Frontal cortex (tissue), 3 donors: ENCODE measurements at regions not wholly inside any gene's neighbourhood (a gene's known extent, or its start where the extent isn't known, plus 50 kb on each side); places are given as distances from the start of the nearest gene placed in this dataset.

ENCODE experiments used
- DNase-seq, 2 donors: peaks; one replicate each; pipeline ENCODE4 v3.0.0; 2012; ENCODE audit warnings: low spot score in 2 of 2
- FAIRE-seq: peaks from 2 replicates; lab custom pipeline; 2012; peaks lifted over from hg19 to GRCh38; lab: Jason Lieb, UNC
- donor health status: control.
- donor health status: control.
- donor health status: control.

DNA sequence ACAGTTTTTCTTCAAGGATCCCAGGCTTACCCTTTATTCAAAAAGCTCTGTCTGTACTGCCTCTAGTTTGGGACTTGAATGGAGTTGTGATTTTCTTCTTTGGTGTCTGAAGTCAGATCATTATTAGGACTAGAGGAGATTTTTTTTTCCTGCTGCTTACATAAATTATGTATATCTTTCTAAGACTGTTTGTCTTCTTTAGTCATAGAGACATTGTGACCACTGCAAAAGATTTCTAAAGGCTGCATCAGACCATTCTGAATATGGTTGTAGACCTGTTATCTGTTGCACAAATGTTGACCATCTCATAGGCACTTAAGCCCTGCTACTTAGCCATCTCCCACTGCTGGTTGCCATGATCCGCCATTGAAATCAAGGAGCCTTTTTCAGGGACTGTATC lies 238.5 kb upstream of the SMARCA2 start:
- DNase-seq (no peak), FAIRE-seq (no peak)

GRCh38 chr9:1791191-1791590 lies 224.0 kb upstream of the SMARCA2 start:
- no peak for FAIRE-seq
- no peak for DNase-seq

DNA sequence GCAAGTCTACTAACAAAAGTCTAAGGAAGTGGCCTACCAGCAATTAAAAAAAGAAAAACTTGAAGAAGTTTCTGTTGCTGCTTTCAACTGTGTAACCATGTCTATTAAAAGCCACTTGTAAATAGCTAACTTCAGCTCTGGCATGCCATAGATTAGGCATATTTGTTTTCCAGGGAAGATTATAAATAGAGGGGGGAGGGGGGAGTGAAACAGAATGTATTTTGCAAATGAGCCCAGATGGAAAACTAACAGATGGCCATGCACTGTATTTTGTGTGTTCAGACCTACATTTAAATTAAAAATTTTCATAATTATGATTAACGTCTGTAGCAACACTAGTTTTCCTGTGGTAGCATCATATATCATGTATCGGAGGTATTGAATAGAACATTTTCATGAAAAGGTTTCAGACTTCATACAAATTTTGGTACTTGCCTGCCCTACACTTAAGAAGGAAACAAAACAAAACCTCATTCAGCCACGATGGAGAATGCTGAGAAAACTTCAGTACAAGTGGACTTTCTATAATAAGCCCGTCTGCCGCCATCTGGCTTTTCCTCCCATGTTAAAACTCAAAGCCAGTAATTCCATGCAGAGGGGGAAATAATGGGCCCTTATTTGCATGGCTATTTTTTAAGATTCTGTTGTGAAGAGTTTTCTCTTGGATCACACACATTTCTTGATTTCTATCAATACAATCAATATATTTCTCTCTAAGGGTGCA lies 220.4 kb upstream of the SMARCA2 start:
- no peak for FAIRE-seq
- no peak for DNase-seq

DNA sequence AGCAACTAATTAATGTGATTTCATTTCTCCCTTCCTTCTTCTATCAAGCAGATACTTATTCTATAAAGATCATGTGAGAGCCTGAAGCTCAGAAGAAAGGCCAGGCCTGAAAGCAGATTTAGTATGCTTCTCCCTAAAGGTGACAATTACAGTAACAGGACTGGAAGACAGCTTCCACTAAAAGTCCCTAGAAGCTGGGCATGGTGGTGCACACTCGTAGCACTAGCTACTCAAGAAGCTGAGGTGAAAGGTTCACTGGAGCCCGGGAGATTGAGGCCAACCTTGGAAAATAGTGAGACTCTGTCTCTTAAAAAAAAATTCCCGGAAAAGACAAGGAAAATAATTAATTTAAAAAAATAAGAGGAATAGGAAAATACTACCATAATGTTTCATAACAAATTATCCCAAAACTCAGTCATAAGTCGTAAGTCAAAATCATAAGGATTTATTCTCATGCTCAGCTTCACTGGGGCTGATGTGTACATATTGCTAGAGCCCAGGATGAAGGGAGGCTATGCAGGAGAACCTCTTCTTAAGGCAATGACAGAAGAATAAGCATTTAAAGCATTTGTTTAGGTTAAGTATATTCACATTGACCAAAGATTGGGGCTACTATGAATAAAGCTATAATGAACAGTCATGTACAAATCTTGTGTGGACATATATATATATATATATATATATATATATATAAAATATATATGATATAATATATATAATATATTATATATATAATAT lies 210.8 kb upstream of the SMARCA2 start:
- no peak for DNase-seq
- no peak for FAIRE-seq

DNA sequence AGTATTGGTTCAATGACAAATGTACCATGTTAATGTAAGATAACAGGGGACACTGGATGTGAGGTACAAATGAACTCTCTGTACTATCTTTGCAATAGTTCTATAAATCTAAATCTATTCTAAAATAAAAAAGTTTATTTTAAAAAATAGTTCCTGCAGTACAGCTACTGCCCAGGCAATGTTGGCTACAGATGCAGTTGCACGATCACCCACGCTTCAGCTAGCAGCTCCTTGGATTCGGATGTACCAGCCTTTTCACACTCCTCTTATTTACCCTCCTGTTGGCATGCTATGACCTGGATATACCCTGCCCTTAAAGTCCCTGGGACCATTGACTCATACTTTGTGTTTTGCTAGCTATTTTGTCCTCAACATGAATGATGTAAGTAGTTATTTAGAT lies 185.4 kb upstream of the SMARCA2 start:
- no peak for DNase-seq
- no peak for FAIRE-seq

- DNase-seq (no peak), FAIRE-seq (no peak)
Measured at GRCh38 chr9:1832960-1833359, 182.2 kb upstream of the SMARCA2 start.

GRCh38 chr9:1837453-1838084 lies 177.6 kb upstream of the SMARCA2 start:
- FAIRE-seq (no peak), DNase-seq (no peak)

GRCh38 chr9:1839909-1840308 lies 175.2 kb upstream of the SMARCA2 start:
- DNase-seq = no peak
- FAIRE-seq = no peak

DNA sequence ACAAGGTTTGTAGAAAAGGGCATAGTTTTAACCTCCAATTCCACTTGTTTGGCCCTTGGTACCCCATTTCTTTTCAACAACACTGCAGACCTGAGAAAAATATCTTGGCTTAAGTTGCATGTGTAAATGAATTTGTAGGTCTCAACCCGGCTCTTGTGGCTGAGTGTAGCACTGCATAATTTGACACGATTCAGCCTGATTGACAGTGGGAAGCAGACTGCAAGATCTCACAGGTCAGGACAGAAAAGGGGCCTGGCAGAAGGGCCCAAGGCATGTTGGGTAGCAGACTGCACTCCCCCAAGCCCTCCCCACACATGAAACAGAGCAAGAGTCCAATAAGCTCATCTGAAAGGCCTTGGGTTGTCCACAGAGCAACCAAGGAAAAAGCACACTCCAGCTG lies 169.7 kb upstream of the SMARCA2 start:
- FAIRE-seq = no peak
- DNase-seq = no peak

GRCh38 chr9:1855726-1856125 lies 159.4 kb upstream of the SMARCA2 start:
- FAIRE-seq (no peak), DNase-seq (no peak)

GRCh38 chr9:1857808-1858207 lies 157.3 kb upstream of the SMARCA2 start:
- FAIRE-seq = no peak

DNA sequence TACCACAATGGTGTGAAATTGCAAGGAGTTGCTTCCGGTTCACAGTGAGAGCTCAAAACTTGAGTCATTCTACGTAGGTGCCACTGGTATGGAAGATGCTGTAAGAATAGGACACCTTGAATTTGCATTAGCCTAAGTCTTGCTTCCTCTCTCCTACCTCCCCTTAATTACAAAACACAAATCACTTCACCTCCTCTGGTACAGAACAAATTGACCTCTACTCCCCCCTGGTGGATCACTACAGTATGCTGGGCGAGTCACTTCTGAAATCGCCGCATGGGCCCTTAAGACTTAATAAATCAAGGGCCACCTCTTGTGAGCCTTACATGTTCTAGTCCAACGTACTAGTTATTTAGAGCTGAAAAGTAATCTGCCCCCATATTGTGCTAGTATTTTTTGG lies 145.3 kb upstream of the SMARCA2 start:
- DNase-seq (no peak), FAIRE-seq (no peak)

More at GRCh38 chr9:1857808-1858207, 157.3 kb upstream of the SMARCA2 start:
- no peak for DNase-seq

GRCh38 chr9:1870915-1871314 lies 144.2 kb upstream of the SMARCA2 start:
- FAIRE-seq = no peak
- DNase-seq = no peak

GRCh38 chr9:1871626-1872419 lies 143.3 kb upstream of the SMARCA2 start:
- no peak for FAIRE-seq
- DNase-seq = no peak

GRCh38 chr9:1875251-1875851 lies 139.8 kb upstream of the SMARCA2 start:
- DNase-seq (no peak), FAIRE-seq (no peak)

DNA sequence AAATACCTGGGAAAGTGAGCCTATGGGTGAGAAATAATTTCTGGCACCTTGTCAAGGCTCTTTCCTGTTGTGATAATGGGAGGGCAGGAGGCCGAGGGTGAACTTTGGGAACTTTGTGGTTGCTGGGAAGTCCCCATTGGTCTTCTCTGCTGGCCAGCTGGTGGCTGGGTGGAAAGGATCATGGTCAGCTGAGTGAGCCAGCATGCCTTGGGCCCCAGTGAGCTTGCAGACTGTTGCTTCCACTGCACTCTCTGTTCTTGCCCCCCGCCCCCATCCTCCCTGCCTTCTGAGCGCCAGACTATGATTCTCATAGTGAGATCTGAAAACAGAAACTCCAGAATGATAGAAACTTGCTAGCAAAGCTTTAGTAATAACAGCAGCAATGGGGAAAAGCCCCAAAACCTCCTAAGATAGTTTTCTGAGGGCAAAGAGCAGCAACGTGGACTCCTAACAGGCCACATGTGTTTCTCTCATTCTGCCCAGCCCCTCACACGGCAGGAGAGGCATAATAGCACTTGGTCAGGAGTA lies 139.2 kb upstream of the SMARCA2 start:
- DNase-seq (no peak), FAIRE-seq (no peak)

- no peak for FAIRE-seq
Measured at GRCh38 chr9:1876891-1877496, 138.2 kb upstream of the SMARCA2 start.

DNA sequence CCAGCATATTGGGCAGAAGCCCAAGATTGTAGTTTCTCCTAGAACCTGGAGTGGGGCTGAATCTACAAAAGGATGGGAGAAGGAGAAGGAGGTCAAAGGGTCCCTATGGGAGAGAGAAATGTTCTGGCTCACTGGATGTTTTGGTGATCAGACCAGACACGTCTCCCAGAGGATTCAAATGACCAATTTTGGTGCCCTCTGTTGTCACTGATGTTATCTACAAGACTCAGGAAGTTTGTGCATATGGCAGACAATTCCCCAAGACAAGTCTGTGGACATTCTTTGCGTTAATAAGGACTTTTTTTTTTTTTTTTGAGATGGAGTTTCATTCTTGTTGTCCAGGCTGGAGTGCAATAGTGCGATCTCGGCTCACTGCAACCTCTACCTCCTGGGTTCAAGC lies 137.2 kb upstream of the SMARCA2 start:
- DNase-seq (no peak), FAIRE-seq (no peak)

More at GRCh38 chr9:1876891-1877496, 138.2 kb upstream of the SMARCA2 start:
- DNase-seq = no peak

DNA sequence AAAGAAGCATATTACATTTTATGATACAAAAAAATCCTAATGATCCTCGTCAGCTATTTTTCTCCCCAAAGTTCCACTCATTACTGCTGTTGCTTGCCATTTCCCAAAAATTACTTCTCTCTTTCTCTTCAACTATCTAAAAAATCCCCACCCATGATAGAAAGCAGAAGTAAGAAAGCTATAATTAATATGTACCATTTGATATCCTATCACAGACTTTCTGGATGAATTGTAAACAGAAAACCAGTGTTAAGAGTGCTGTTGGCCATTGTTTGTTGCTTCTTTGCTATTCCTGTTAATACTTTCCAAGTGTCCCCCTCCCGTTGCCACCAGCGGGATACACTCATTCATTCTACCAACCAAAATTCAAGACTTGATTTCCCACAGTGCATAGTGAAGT lies 136.3 kb upstream of the SMARCA2 start:
- FAIRE-seq (no peak), DNase-seq (no peak)
